ENCODE measurements at regions not wholly inside any gene's neighbourhood (a gene's known extent, or its start where the extent isn't known, plus 50 kb on each side); places are given as distances from the start of the nearest gene placed in this dataset.
"Not testable (repeated sequence)": the region's sequence is repeated elsewhere in the genome, so short reads cannot be mapped to it uniquely, and the experiment has no call there.

GRCh38 chr17:21512307-21513011 is 136.3 kb downstream of the KCNJ12 start:
- no peak for DNase-seq (ENCODE audit: extremely low read depth in 1 of 11, low read depth in 9 of 11, low spot score in 4 of 11)

DNA sequence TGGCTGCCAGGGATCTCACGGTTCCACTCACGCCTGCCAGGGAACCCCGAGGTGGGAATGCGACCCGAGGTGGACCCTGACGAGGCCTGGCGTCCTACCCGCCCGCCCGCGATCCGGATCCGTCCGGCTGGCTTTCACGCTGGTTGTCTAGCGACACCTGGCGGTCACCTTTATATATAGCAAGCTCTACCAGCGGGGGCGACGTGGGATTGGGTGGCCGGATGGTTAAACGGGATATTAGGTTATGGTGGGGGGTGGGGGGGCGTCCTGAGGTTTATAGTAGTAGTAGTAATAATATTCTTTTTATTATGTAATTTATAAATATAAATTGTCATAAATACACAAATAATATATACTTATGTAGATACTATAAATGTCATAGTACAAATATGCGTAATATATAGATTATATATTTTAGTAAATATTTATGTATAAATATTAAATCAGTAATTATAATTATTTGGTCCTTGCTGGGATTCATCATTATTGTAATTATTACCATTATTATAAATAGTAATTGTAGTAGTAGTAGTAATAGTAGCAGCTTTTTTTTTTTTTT is 136.9 kb downstream of the KCNJ12 start:
- peak; percentile 53 to 78 (median 68) for DNase-seq (ENCODE audit: extremely low read depth in 1 of 11, low read depth in 9 of 11, low spot score in 4 of 11)

DNA sequence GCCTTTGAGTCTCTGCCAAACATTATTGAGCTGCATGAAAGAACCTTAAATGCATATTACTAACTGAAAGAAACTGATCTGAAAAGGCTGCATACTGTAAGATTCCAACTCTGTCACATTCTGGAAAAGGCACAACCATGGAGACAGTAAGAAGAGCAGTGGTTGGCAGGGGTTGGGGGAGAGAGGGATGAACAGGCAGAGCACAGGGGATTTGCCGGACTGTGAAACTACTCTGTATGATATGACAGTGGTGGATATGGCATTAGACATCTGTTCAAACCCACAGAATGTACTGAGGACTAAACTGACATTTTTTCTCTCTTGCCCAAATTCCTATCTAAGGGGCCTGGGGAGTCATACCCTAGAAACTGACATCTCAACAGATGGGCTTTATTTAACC is 138.4 kb downstream of the KCNJ12 start:
- not testable (repeated sequence) for DNase-seq (ENCODE audit: extremely low read depth in 1 of 11, low read depth in 9 of 11, low spot score in 4 of 11)

DNA sequence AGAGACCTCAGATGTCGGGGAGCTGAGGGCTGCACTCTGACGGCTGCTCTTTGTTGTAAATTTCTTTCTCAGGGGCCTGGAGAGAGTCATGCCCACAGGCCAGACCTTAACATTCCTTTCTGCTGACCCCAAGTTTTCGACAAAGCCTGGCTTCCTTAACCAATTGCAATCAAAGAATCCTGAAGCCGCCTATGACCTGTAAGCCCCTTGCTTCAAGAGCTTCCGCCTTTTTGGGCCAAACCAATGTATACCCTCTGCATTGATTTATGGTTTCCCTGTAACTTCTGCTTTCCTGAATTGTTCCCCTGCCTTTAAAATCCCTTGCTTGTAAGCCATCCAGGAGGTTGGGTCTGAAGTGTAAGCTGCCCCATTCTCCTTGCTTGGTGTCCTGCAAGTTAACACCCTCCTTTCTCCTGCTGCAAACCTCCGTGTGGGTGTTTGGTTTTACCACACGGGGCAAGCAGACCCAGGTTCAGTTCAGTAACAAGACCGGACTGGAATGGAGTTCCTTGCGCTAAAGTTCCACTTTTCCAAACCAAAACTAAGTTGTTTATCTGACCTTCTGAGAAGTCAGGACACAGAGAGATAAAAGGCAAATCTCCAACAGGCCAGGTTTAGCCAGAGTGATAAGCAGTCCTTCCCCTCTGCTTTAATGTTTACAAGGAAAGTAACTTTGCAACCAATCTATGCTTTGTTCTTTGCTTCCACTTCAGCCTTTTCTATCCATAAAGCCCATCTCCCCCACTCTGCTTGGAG is 141.6 kb downstream of the KCNJ12 start:
- no peak for DNase-seq (ENCODE audit: extremely low read depth in 1 of 11, low read depth in 9 of 11, low spot score in 4 of 11)

DNA sequence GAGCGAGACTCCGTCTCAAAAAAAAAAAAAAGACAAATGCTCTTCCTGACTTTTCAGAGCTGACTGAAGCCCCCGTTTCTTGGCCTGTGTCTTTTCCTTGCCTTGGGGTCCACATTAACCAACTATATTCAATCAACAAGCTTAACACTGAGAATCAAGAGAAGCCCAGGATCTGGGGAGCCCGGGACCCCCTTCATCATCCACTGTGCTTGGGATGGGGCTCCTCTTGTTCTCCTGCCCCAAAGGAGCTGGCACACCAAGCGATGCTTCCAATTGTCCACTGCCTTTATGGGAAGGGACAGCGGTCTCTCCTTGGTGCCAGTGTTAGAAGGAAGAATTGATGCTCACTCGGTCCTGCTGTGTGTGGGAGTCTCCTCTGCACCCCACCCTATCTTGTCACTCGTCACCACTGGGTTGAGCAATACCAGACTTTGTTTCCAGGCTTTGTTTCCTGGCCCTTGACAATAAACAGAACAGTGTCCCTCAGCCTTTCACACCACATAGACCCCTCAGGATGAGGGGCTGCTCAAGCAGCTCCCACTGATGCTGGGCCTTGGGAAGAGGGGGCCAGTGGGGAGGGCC is 146.7 kb downstream of the KCNJ12 start:
- DNase-seq (ENCODE audit: extremely low read depth in 1 of 11, low read depth in 9 of 11, low spot score in 4 of 11) = no peak

GRCh38 chr17:21523497-21524210 is 147.5 kb downstream of the KCNJ12 start:
- no peak for DNase-seq (ENCODE audit: extremely low read depth in 1 of 11, low read depth in 9 of 11, low spot score in 4 of 11)

- DNase-seq (ENCODE audit: extremely low read depth in 1 of 11, low read depth in 9 of 11, low spot score in 4 of 11) = no peak
Measured at GRCh38 chr17:21524211-21524591, 148.0 kb downstream of the KCNJ12 start.

- DNase-seq (ENCODE audit: extremely low read depth in 1 of 11, low read depth in 9 of 11, low spot score in 4 of 11) = no peak
Measured at GRCh38 chr17:21525464-21526130, 149.4 kb downstream of the KCNJ12 start.

DNA sequence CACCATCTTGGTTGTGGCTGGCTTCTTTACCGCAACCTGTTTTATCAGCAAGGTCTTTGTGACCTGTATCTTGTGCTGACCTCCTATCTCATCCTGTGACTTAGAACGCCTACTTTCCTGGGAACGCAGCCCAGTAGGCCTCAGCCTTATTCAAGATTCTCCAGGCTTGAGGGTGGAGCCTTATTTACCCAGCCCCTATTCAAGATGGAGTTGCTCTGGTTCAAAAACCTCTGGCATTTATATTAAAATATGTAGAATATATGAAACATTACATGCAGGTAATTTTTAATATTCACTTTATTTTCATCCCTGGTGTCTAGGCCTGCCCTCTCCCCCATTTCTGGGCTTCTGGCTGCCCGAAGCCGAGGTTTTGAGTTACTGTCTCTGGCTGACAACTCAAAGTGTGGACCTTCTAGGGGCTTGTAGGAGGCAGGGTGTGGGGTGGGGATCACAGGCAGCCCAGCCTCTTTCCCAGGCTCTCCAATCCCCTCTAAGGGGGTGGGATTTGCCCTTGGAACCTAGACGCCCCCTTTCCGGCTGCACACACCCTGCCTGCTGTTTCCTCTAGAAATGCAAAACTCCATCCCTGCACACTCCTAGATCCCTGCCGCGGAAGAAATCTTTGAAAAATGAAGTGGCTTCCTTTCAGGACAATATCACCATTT is 152.0 kb downstream of the KCNJ12 start:
- no peak for DNase-seq (ENCODE audit: extremely low read depth in 1 of 11, low read depth in 9 of 11, low spot score in 4 of 11)

DNA sequence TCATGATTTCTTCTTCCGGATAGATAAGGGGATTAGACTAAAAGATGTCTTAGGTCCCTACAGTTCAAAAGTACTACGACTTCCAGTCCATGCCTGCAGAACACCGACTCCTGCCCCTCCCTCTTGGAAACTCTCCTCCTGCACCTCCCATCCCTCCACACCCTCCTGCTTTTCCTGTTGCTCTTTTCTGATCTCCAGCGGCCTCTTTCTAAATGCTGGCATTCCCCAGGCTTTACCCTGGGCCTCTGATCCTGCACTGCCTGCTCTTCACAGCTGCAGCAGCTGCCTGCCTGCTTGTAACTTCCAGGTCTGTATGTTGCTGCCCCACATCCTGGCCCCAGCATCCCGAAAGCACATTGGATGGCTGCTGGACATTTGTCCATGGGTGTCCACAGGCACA is 154.2 kb downstream of the KCNJ12 start:
- DNase-seq (ENCODE audit: extremely low read depth in 1 of 11, low read depth in 9 of 11, low spot score in 4 of 11) = no peak

- DNase-seq (ENCODE audit: extremely low read depth in 1 of 11, low read depth in 9 of 11, low spot score in 4 of 11) = no peak
Measured at GRCh38 chr17:21530841-21531240, 154.7 kb downstream of the KCNJ12 start.

- DNase-seq (ENCODE audit: extremely low read depth in 1 of 11, low read depth in 9 of 11, low spot score in 4 of 11) = no peak
Measured at GRCh38 chr17:21532763-21533385, 156.7 kb downstream of the KCNJ12 start.

DNA sequence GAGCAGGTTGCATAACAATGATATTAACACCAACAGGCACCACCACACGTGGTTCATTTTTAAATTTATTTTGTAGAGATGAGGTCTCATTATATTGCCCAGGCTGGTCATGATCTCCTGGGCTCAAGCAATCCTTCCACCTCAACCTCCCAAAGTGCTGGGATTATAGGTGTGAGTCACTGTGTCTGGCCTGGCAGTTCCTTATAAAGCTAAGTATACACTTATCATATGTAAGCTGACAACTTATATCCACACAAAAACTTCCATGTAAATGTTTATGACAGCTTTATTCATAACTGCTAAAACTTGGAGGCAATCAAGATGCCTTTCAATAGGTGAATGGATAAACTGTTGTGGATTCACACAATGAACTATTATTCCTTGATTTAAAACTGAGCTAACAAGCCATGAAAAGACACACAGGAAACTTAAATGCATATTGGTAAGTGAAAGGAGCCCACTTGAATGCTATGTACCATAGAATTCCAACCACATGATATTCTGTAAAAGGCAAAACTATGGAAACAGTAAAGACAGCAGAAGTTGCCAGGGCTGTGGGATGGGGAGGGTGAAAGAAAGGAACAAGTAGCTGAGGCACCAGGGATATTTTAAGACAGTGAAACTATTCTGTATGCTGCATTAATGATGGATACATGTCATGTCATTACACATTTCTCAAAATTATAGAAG is 156.5 kb upstream of the KCNJ18 start:
- no peak for DNase-seq (ENCODE audit: extremely low read depth in 1 of 11, low read depth in 9 of 11, low spot score in 4 of 11)

GRCh38 chr17:21537302-21537701 is 155.0 kb upstream of the KCNJ18 start:
- no peak for DNase-seq (ENCODE audit: extremely low read depth in 1 of 11, low read depth in 9 of 11, low spot score in 4 of 11)

- no peak for DNase-seq (ENCODE audit: extremely low read depth in 1 of 11, low read depth in 9 of 11, low spot score in 4 of 11)
Measured at GRCh38 chr17:21538615-21539014, 153.7 kb upstream of the KCNJ18 start.

DNA sequence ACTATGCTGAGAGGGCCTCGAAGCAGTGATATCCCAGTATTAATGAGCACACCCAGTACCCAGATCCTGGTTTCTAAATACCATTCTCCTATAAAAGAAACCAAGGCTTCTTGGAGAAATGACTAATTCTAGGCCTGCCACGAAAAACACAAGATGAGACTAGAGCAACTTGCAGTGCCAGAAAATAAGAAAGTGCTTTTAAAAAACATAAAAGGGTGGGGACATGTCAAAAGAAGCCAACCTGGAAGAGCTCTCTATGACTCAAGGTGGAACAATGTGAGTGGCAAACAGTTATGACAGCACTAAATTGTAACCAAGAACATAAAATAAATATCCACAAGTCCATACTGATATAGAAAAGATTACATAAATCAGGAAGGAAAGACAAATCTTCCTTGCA is 153.2 kb upstream of the KCNJ18 start:
- DNase-seq (ENCODE audit: extremely low read depth in 1 of 11, low read depth in 9 of 11, low spot score in 4 of 11) = no peak

DNA sequence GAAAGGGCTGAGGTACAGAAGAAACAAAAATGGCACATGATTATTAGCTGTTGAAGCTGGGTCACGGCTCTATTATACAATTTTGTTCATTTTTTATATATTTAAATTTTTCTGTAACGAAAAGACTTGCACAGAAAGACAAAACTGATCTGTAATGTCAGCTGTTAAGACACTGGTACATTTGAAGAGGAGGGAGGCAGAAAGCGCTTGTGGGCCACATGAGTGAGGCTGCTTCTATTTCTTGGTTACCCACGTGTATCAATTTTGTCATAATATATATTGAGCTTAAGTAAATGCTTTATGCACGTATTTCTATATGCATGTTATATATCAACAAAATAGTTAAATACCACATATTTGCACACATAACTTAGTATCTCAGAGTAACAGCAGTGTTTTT is 151.8 kb upstream of the KCNJ18 start:
- no peak for DNase-seq (ENCODE audit: extremely low read depth in 1 of 11, low read depth in 9 of 11, low spot score in 4 of 11)

DNA sequence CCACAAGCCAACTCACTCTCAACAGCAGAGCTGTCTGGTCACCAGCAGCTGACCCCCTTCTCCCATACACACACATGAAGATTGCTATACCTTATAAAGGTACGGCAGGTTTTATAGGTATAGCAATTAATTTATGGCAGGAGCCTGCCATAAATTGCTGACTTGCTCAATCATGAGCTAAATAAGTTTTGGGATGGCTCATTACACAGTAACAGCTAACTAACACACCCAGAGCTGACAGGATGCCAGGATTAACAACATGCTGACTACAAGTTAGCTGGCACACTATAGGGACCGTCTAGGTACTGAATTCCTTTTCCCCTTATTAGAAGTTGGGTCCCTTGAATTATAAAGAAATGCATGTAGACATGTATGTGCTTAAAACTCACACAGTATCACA is 150.3 kb upstream of the KCNJ18 start:
- no peak for DNase-seq (ENCODE audit: extremely low read depth in 1 of 11, low read depth in 9 of 11, low spot score in 4 of 11)

Measured in renal cortex interstitium (tissue), 11 donors.